ENCODE measurements at regions not wholly inside any gene's neighbourhood (a gene's known extent, or its start where the extent isn't known, plus 50 kb on each side); places are given as distances from the start of the nearest gene placed in this dataset.

DNA sequence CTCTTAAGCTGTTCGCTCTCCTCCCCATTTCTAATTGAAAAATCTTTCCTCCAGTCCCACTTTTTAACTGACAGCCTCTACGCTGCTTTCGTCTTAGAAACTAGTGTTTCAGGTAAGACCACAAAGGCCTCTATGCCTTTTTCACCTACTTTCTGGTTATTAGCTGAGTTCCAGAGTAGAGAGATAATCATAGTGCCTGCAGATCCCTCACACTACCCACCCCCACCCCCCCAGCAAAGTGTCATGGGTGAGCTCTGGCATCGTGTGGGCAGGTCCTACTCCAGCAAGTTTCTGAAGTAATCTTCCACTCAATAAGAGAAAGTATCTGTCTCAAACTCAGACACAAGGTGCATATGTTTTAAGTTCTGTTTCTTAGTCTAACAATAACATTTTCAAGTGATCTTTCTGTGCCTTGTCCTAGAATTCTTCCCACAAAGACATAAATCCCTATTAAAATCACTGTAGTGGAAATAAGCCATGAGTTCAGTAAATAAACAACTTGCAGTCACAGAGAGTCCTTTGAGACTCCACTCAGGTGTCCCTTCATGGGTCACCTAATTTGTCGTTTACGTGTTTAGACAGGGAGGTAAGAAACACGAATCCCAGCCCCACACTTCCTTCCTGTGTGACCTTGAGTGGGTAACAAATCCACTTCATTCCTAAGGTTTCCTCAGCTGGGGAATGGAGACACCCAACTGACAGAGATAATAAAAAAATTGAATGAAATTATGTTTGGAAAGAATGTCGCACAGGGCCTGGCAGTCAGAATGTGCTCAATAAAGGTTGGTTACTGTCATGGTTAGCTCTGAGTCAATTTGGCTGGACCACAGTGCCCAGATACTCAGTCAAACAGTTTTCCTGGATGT lies 228.9 kb upstream of the CAND1 start:
- TF ChIP-seq POLR2A (IDR thresholded peaks at IDR 0.05; ENCODE audit: low read depth, low read length), result no peak
- TF ChIP-seq, protein P1, sequence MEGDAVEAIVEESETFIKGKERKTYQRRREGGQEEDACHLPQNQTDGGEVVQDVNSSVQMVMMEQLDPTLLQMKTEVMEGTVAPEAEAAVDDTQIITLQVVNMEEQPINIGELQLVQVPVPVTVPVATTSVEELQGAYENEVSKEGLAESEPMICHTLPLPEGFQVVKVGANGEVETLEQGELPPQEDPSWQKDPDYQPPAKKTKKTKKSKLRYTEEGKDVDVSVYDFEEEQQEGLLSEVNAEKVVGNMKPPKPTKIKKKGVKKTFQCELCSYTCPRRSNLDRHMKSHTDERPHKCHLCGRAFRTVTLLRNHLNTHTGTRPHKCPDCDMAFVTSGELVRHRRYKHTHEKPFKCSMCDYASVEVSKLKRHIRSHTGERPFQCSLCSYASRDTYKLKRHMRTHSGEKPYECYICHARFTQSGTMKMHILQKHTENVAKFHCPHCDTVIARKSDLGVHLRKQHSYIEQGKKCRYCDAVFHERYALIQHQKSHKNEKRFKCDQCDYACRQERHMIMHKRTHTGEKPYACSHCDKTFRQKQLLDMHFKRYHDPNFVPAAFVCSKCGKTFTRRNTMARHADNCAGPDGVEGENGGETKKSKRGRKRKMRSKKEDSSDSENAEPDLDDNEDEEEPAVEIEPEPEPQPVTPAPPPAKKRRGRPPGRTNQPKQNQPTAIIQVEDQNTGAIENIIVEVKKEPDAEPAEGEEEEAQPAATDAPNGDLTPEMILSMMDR (IDR thresholded peaks at IDR 0.05; ENCODE audit: extremely low read depth in 1 of 2, insufficient read depth in 1 of 2, low read depth in 1 of 2, low read length in 2 of 2), result no peak
